ENCODE measurements at regions not wholly inside any gene's neighbourhood (a gene's known extent, or its start where the extent isn't known, plus 50 kb on each side); places are given as distances from the start of the nearest gene placed in this dataset.

DNA sequence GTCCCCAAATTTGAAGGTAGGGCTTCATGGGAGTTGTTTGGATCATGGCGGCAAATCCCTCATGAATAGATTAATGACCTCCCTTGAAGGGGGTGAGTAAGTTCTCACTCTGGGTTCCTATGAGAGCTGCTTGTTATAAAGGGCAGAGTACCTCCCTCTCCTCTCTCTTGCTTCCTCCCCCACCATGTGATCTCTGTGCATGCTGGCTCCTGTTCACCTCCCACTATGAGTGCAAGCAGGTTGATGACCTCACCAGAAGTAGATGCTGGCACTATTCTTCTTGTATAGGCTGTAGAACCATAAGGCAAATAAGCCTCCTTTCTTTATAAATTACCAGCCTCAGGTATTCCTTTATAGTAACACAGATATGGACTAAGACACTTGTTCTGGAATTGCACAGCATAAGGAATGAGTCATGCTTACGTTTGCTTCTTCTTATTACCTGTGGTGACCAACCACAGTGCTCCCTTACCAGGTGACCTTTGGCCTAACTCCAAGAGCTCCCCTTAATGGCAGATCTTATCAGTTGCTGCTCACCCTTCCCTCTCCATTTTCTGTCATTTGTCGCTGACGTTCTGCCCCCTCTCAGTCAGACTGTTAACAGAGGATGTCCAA lies 559.5 kb upstream of the GCFC2 start:
- Histone ChIP-seq H3K27me3 (no peaks in the 10 kb centered on the region), H3K9me3 (no peaks in the 10 kb centered on the region), H3K27ac (no peak overlapping the region), H3K4me3 (no peak overlapping the region), H3K4me1 (no peaks in the 10 kb centered on the region), H3K36me3 (replicated peaks in 1 of 2; ENCODE audit: insufficient read depth in 1 of 2, low read depth in 2 of 2) (no peaks in the 10 kb centered on the region)
- no peak for TF ChIP-seq POLR2A (IDR thresholded peaks at IDR 0.05)
- TF ChIP-seq, protein P1, sequence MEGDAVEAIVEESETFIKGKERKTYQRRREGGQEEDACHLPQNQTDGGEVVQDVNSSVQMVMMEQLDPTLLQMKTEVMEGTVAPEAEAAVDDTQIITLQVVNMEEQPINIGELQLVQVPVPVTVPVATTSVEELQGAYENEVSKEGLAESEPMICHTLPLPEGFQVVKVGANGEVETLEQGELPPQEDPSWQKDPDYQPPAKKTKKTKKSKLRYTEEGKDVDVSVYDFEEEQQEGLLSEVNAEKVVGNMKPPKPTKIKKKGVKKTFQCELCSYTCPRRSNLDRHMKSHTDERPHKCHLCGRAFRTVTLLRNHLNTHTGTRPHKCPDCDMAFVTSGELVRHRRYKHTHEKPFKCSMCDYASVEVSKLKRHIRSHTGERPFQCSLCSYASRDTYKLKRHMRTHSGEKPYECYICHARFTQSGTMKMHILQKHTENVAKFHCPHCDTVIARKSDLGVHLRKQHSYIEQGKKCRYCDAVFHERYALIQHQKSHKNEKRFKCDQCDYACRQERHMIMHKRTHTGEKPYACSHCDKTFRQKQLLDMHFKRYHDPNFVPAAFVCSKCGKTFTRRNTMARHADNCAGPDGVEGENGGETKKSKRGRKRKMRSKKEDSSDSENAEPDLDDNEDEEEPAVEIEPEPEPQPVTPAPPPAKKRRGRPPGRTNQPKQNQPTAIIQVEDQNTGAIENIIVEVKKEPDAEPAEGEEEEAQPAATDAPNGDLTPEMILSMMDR (IDR thresholded peaks at IDR 0.05): no peak
- DNase-seq (no peak), ATAC-seq (no peak)
- intact Hi-C loops (cut with DNase I): no loop called here
- WGBS, 2 donors: 48 to 63% methylated on average over 4 of the region's 4 CpGs

DNA sequence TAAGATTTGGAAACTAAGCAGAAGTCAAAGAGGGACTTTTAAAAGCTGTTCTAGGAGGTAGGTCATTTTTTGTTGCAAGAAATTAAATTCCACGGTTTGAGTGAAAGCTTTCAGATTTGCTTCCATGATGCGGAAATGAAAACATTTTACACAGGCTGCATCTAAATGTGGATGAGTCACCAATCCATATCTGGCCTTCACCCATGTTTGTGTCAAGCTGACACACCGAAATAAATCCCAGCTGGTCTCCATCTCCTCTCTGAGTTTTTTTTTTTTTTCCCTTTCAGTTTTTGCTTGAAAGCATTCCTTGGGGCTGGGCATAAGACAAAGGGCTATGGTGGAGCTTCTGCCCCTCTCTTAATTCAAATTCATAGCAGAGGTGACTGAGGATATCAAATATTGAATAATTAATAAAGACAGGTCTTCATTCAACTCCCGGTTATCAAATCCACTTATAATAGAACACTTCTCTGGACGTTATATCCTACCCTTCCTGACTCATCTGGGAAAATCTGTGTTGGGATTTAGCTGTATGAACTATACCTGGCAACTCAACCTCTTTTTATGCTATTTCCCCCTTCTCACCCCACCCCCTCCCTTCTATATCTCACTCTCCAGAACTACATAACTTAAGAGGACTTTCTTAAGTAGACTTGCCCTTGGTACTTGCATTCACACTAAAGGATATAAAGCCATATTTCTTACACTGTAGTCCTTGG lies 558.3 kb upstream of the GCFC2 start:
- Histone ChIP-seq H3K27ac (peak overlapping the region in 1 of 4 donors; percentile 37), H3K36me3 (replicated peaks in 1 of 2; ENCODE audit: insufficient read depth in 1 of 2, low read depth in 2 of 2) (no peaks in the 10 kb centered on the region), H3K9me3 (no peaks in the 10 kb centered on the region), H3K4me1 (no peaks in the 10 kb centered on the region), H3K4me3 (no peak overlapping the region), H3K27me3 (no peaks in the 10 kb centered on the region)
- intact Hi-C loops (cut with DNase I): no loop called here
- peak; percentile 77 for ATAC-seq
- WGBS, 2 donors: 35 to 46% methylated on average over 5 of the region's 5 CpGs
- peak; percentile 10 to 52 (median 30) for DNase-seq
- TF ChIP-seq POLR2A (IDR thresholded peaks at IDR 0.05): no peak
- TF ChIP-seq, protein P1 (IDR thresholded peaks at IDR 0.05): no peak

DNA sequence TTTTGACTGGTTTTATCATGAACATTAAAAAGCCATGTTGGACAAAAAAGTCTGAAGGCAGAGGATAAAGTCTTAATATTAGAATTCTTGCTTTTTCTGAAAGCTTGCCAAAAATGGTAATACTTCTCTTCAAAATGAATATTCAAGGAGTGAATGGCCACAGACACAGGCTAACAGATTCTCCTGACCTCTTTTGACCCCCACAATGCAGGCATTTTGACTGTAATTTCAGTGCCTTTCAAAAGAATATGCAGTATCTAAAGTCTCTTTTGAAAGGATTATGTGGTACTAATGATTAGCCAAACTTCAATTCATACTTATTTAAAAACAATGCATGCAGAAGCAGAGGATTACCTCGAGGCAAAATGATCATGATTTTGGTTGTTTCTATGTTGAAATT lies 557.8 kb upstream of the GCFC2 start:
- WGBS, 2 donors: 8 to 18% methylated on average over 1 of the region's 1 CpG
- TF ChIP-seq, protein P1 (IDR thresholded peaks at IDR 0.05): no peak
- no peak for TF ChIP-seq POLR2A (IDR thresholded peaks at IDR 0.05)

DNA sequence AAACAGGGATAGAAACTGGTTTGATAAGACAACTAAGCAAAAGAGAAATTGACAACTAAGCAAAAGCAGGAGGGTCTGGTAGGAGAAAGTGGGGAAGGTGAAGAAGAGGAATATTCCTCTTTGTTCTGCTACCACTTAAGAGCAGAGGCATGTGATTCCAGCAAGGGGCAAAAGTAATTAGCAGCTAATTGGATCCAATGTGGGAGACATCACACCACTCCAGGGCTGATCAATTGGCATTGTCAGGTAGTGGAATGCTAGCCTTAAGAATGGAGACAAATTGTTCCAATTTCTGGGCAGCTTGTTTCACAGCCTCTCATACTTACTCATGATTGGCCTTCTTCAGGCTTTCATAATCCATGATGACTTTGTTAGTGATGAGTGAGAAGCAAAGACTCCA lies 547.1 kb upstream of the GCFC2 start:
- no peaks in the 10 kb centered on the region for H3K27me3 ChIP-seq
- no peaks in the 10 kb centered on the region for H3K4me1 ChIP-seq
- no peak for DNase-seq
- no peak for ATAC-seq
- no peak for TF ChIP-seq POLR2A (IDR thresholded peaks at IDR 0.05)
- TF ChIP-seq, protein P1 (IDR thresholded peaks at IDR 0.05): no peak
- no peaks in the 10 kb centered on the region for H3K9me3 ChIP-seq
- intact Hi-C loops (cut with DNase I): no loop called here
- no peak overlapping the region for H3K4me3 ChIP-seq
- no peak overlapping the region for H3K27ac ChIP-seq
- H3K36me3 ChIP-seq (replicated peaks in 1 of 2; ENCODE audit: insufficient read depth in 1 of 2, low read depth in 2 of 2): no peaks in the 10 kb centered on the region

More for the DNA sequence above, 557.8 kb upstream of the GCFC2 start:
- H3K27ac ChIP-seq: peak overlapping the region in 1 of 4 donors; percentile 37
- H3K27me3 ChIP-seq: no peaks in the 10 kb centered on the region
- H3K9me3 ChIP-seq: no peaks in the 10 kb centered on the region
- no peaks in the 10 kb centered on the region for H3K36me3 ChIP-seq (replicated peaks in 1 of 2; ENCODE audit: insufficient read depth in 1 of 2, low read depth in 2 of 2)
- DNase-seq (no peak), ATAC-seq (no peak)
- no peak overlapping the region for H3K4me3 ChIP-seq
- intact Hi-C loops (cut with DNase I): no loop called here
- no peaks in the 10 kb centered on the region for H3K4me1 ChIP-seq
